Trophoblast cell (in vitro differentiated cells and primary cell): ENCODE measurements at regions not wholly inside any gene's neighbourhood (a gene's known extent, or its start where the extent isn't known, plus 50 kb on each side); places are given as distances from the start of the nearest gene placed in this dataset.
A peak's percentile ranks its signal among the peaks of the same experiment; 100 is the strongest.

ENCODE experiments used
- DNase-seq, 2 donors: peaks; one replicate each; pipeline ENCODE4 v3.0.0-alpha.2; 2016
- H2AFZ ChIP-seq: 2 replicates; pipeline ENCODE4 v1.6.1; 2013; ENCODE audit warnings: low read length, moderate library complexity, mild to moderate bottlenecking; ENCODE audit not compliant: insufficient read depth, poor library complexity
- H2AK5ac ChIP-seq: 2 replicates; pipeline ENCODE4 v1.6.1; 2013; ENCODE audit warnings: mild to moderate bottlenecking, low read length
- H2BK120ac ChIP-seq: 2 replicates; pipeline ENCODE4 v1.6.1; 2013; ENCODE audit warnings: low read length, mild to moderate bottlenecking, moderate library complexity; ENCODE audit not compliant: insufficient read depth, poor library complexity
- H2BK12ac ChIP-seq: 2 replicates; pipeline ENCODE4 v1.6.1; 2013; ENCODE audit warnings: mild to moderate bottlenecking, low read length, moderate library complexity
- H2BK5ac ChIP-seq: 2 replicates; pipeline ENCODE4 v1.6.1; 2013; ENCODE audit warnings: low read length, low read depth, moderate library complexity, mild to moderate bottlenecking; ENCODE audit not compliant: poor library complexity
- H3K14ac ChIP-seq: 2 replicates; pipeline ENCODE4 v1.6.1; 2013; ENCODE audit warnings: mild to moderate bottlenecking, low read length
- H3K18ac ChIP-seq: 2 replicates; pipeline ENCODE4 v1.6.1; 2013; ENCODE audit warnings: mild to moderate bottlenecking, low read length
- H3K23ac ChIP-seq: 2 replicates; pipeline ENCODE4 v1.6.1; 2013; ENCODE audit warnings: low read length
- H3K27ac ChIP-seq: 2 replicates; pipeline ENCODE4 v1.5.1; 2013; ENCODE audit warnings: low read depth, mild to moderate bottlenecking, inconsistent platforms, low read length, moderate library complexity
- H3K27me3 ChIP-seq: 2 replicates; pipeline ENCODE4 v1.6.1; 2013; ENCODE audit warnings: inconsistent platforms, mild to moderate bottlenecking, low read length, moderate library complexity; ENCODE audit not compliant: insufficient read depth
- H3K36me3 ChIP-seq, 2 experiments: 1 replicate in 1 of 2; 2 replicates in 1 of 2; pipeline ENCODE4 v1.6.1; 2013; ENCODE audit warnings: low read length in 2 of 2, mild to moderate bottlenecking in 2 of 2, moderate library complexity in 1 of 2; ENCODE audit not compliant: insufficient read depth in 2 of 2, control insufficient read depth in 1 of 2
- H3K4ac ChIP-seq: 2 replicates; pipeline ENCODE4 v1.6.1; 2013; ENCODE audit warnings: low read depth, mild to moderate bottlenecking, low read length, moderate library complexity
- H3K4me1 ChIP-seq, 2 experiments: 1 replicate in 1 of 2; 2 replicates in 1 of 2; pipeline ENCODE4 v1.6.1; 2013; ENCODE audit warnings: low read length in 2 of 2, mild to moderate bottlenecking in 2 of 2, moderate library complexity in 1 of 2; ENCODE audit not compliant: insufficient read depth in 2 of 2, control insufficient read depth in 1 of 2
- H3K4me2 ChIP-seq: 2 replicates; pipeline ENCODE4 v1.6.1; 2013; ENCODE audit warnings: inconsistent platforms, mild to moderate bottlenecking, low read length, moderate library complexity
- H3K4me3 ChIP-seq: 2 replicates; pipeline ENCODE4 v1.5.1; 2013; ENCODE audit warnings: mild to moderate bottlenecking, low read depth, low read length, inconsistent platforms
- H3K79me1 ChIP-seq: one replicate; pipeline ENCODE4 v1.6.1; 2013; ENCODE audit warnings: low read length
- H3K79me2 ChIP-seq: 2 replicates; pipeline ENCODE4 v1.6.1; 2013; ENCODE audit warnings: low read length, mild to moderate bottlenecking; ENCODE audit not compliant: control insufficient read depth, insufficient read depth, poor library complexity
- H3K9ac ChIP-seq: 2 replicates; pipeline ENCODE4 v1.6.1; 2013; ENCODE audit warnings: mild to moderate bottlenecking, low read length
- H3K9me3 ChIP-seq: 2 replicates; pipeline ENCODE4 v1.6.1; 2013; ENCODE audit warnings: low read depth, mild to moderate bottlenecking, control low read depth, inconsistent platforms, low read length; ENCODE audit not compliant: insufficient read depth
- H4K12ac ChIP-seq: 2 replicates; pipeline ENCODE4 v1.6.1; 2013; ENCODE audit warnings: low read depth, mild to moderate bottlenecking, low read length, moderate library complexity
- H4K8ac ChIP-seq: 2 replicates; pipeline ENCODE4 v1.6.1; 2013; ENCODE audit warnings: low read depth, mild to moderate bottlenecking, low read length, moderate library complexity
- H4K91ac ChIP-seq: one replicate; pipeline ENCODE4 v1.6.1; 2013; ENCODE audit warnings: low read depth, mild to moderate bottlenecking, low read length, moderate library complexity
- WGBS: extraction: QIAGEN DNeasy Blood & Tissue Kit; methylation state at CpG from one replicate; pipeline ENCODE4 v1.1.7; 2013; ENCODE audit warnings: missing lambda C conversion rate; ENCODE audit not compliant: insufficient read length, insufficient coverage; ENCODE audit errors: extremely low coverage; 5-methylcytosine and 5-hydroxymethylcytosine counted together

GRCh38 chr2:121955872-121956271, 200.4 kb downstream of the TSN start:
- Histone ChIP-seq H4K12ac (no peak overlapping the region), H3K14ac (no peak overlapping the region), H3K18ac (no peak overlapping the region), H3K4me2 (no peak overlapping the region), H2AK5ac (no peak overlapping the region), H3K9me3 (no peaks in the 10 kb centered on the region), H3K4me1 (no peaks in the 10 kb centered on the region), H3K79me1 (no peaks in the 10 kb centered on the region), H2AFZ (no peak overlapping the region), H3K36me3 (no peaks in the 10 kb centered on the region), H3K27ac (no peak overlapping the region), H2BK120ac (no peak overlapping the region), H3K23ac (no peak overlapping the region), H3K27me3 (no peaks in the 10 kb centered on the region), H3K9ac (no peak overlapping the region), H2BK5ac (no peak overlapping the region), H4K8ac (no peak overlapping the region), H4K91ac (no peak overlapping the region), H2BK12ac (no peak overlapping the region), H3K4me3 (no peak overlapping the region), H3K79me2 (no peaks in the 10 kb centered on the region), H3K4ac (no peak overlapping the region)
- no CpG with 5 or more reads among the region's 9 CpGs for WGBS
- no peak for DNase-seq

DNA sequence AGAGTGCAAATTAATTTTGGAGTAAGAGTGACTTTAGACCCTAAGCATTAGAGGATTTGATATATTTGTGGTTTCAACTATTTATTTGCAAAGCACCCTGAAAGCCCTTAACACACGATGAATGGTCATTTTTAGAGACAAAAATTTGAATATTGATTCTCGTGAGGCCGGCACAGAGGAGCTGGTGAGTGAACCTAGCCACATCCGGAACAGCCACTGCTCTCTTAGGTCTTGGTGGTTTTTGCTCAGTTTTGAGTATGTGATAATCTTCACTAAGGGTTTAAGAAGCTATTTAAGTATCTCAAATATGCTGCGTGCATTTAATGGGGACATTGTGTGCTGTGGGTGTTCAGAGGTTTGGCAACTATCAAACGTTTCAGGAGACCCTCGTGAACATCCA, 204.8 kb downstream of the TSN start:
- no peak overlapping the region for H4K12ac ChIP-seq

GRCh38 chr2:121961761-121962160, 206.3 kb downstream of the TSN start:
- Histone ChIP-seq H2BK120ac (no peak overlapping the region), H3K79me1 (no peaks in the 10 kb centered on the region), H2AK5ac (no peak overlapping the region), H3K79me2 (no peaks in the 10 kb centered on the region), H3K27me3 (no peaks in the 10 kb centered on the region), H3K4me1 (no peaks in the 10 kb centered on the region), H2AFZ (no peak overlapping the region), H3K9me3 (peaks cover 3% of the 10 kb centered on the region), H4K91ac (no peak overlapping the region), H2BK12ac (no peak overlapping the region), H3K4ac (no peak overlapping the region), H3K23ac (peak overlapping the region; percentile 13), H3K14ac (no peak overlapping the region), H3K18ac (no peak overlapping the region), H3K4me2 (no peak overlapping the region), H3K27ac (no peak overlapping the region), H3K36me3 (no peaks in the 10 kb centered on the region), H3K4me3 (no peak overlapping the region), H2BK5ac (no peak overlapping the region), H3K9ac (peak overlapping the region; percentile 56), H4K12ac (no peak overlapping the region), H4K8ac (no peak overlapping the region)
- no CpG with 5 or more reads among the region's 5 CpGs for WGBS
- DNase-seq, result no peak

More for the DNA sequence above, 204.8 kb downstream of the TSN start:
- no peak overlapping the region for H3K9ac ChIP-seq
- no peak overlapping the region for H2BK12ac ChIP-seq
- no peaks in the 10 kb centered on the region for H3K79me1 ChIP-seq
- H4K91ac ChIP-seq, result no peak overlapping the region
- no peaks in the 10 kb centered on the region for H3K36me3 ChIP-seq
- H3K27ac ChIP-seq, result no peak overlapping the region
- no peaks in the 10 kb centered on the region for H3K9me3 ChIP-seq
- H3K4ac ChIP-seq, result no peak overlapping the region
- H2AK5ac ChIP-seq, result no peak overlapping the region
- H3K79me2 ChIP-seq, result no peaks in the 10 kb centered on the region
- H2BK5ac ChIP-seq, result no peak overlapping the region
- H3K18ac ChIP-seq, result no peak overlapping the region
- no peak overlapping the region for H4K8ac ChIP-seq
- H3K27me3 ChIP-seq, result no peaks in the 10 kb centered on the region
- no peaks in the 10 kb centered on the region for H3K4me1 ChIP-seq
- no peak overlapping the region for H2AFZ ChIP-seq
- H3K14ac ChIP-seq, result no peak overlapping the region
- H2BK120ac ChIP-seq, result no peak overlapping the region
- DNase-seq, result no peak
- no peak overlapping the region for H3K4me2 ChIP-seq
- WGBS, result no CpG with 5 or more reads among the region's 7 CpGs
- no peak overlapping the region for H3K4me3 ChIP-seq
- no peak overlapping the region for H3K23ac ChIP-seq

- DNase-seq, result no peak
- no peak overlapping the region for H3K27ac ChIP-seq
- H2AK5ac ChIP-seq, result no peak overlapping the region
- H2BK12ac ChIP-seq, result no peak overlapping the region
- H3K4me1 ChIP-seq, result no peaks in the 10 kb centered on the region
- H3K27me3 ChIP-seq, result no peaks in the 10 kb centered on the region
- peaks cover 3% of the 10 kb centered on the region for H3K9me3 ChIP-seq
- no peak overlapping the region for H3K14ac ChIP-seq
- H2BK120ac ChIP-seq, result no peak overlapping the region
- H3K4me3 ChIP-seq, result no peak overlapping the region
- no peaks in the 10 kb centered on the region for H3K79me1 ChIP-seq
- no peak overlapping the region for H3K18ac ChIP-seq
- no peak overlapping the region for H3K4me2 ChIP-seq
- no peak overlapping the region for H2BK5ac ChIP-seq
- H2AFZ ChIP-seq, result no peak overlapping the region
- H4K91ac ChIP-seq, result no peak overlapping the region
- no peak overlapping the region for H3K9ac ChIP-seq
- no peaks in the 10 kb centered on the region for H3K36me3 ChIP-seq
- H3K4ac ChIP-seq, result no peak overlapping the region
- no peak overlapping the region for H4K12ac ChIP-seq
- no CpG with 5 or more reads among the region's 7 CpGs for WGBS
- H4K8ac ChIP-seq, result no peak overlapping the region
- H3K79me2 ChIP-seq, result no peaks in the 10 kb centered on the region
- H3K23ac ChIP-seq, result no peak overlapping the region
These were observed 210.2 kb downstream of the TSN start for GRCh38 chr2:121965661-121966060.
